ENCODE measurements at regions not wholly inside any gene's neighbourhood (a gene's known extent, or its start where the extent isn't known, plus 50 kb on each side); places are given as distances from the start of the nearest gene placed in this dataset.
"Not testable (repeated sequence)": the region's sequence is repeated elsewhere in the genome, so short reads cannot be mapped to it uniquely, and the experiment has no call there.

GRCh38 chr2:171266102-171266501 lies 105.4 kb upstream of the TLK1 start:
- no peak for DNase-seq

- DNase-seq: not testable (repeated sequence)
Measured at GRCh38 chr2:171261529-171261928, 100.8 kb upstream of the TLK1 start.

GRCh38 chr2:171260471-171261424 lies 100.1 kb upstream of the TLK1 start:
- no peak for DNase-seq

DNA sequence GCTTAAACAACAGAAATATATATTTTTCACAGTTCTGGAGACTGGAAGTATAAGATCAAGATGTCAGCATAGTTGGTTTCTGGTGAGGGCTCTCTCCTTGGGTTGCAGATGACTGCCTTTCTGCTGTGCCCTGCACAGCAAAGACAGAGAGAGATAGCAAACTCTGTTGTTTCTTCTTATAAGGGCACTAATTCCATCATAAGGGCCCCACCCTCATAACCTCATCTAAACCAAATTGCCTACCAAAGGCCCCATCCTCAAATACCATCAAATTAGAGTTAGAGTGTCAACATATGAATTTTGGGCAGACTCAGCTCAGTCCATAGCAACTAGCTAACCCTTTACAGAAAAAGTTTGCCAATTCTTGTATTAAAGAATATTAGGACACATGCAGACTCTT lies 94.0 kb upstream of the TLK1 start:
- no peak for DNase-seq

DNA sequence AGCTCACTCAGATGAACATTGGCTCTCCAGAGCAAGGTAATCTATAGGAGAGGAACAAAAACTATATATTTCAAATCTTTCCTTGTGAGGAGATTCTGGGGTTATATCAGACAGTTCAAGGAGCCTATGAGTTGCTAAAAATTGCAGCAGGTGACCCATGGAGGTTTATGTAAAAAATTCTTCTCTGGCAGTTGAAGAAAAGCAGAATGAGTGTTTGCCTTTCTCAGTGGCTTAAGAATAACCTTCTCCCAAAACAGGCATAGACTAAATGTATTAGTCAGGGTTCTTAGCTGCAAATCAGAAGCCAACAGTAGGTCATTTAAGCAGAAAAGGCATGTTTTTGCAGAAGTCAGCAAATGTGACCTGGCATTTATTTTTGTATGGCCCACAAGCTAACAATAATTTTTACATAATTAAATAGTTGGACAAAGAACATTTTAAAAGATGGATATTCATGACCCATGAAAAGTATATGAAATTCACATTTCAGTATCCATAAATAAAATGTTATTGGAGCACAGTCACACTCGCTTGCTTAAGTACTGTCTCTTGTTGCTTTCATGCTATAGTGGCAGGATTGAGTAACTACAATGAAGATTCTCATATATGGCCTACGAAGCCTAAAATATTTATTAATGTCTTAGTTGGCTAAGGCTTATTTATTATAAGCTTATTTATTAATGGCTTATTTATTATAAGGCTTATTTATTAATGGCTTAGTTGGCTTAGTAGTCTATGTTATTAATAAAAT lies 93.4 kb upstream of the TLK1 start:
- DNase-seq: no peak

DNA sequence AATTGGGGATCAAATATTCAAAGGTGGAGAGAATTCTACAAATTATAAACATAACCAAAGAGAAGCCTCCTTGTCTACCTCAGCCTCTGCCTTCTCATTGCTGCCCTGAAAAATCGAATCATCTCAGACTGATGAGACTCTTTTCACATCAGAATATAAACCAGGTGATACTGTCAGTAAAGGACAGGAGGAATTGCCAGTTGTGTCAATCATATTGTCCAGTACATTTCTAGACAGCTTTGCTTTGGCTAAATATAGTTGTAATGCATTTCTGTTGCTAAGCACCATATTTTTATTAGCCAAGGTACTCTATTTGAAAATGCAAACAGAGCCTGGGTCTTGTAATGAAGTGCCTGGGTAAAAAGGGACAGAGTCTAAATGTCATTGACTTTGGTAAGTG lies 92.6 kb upstream of the TLK1 start:
- no peak for DNase-seq

DNA sequence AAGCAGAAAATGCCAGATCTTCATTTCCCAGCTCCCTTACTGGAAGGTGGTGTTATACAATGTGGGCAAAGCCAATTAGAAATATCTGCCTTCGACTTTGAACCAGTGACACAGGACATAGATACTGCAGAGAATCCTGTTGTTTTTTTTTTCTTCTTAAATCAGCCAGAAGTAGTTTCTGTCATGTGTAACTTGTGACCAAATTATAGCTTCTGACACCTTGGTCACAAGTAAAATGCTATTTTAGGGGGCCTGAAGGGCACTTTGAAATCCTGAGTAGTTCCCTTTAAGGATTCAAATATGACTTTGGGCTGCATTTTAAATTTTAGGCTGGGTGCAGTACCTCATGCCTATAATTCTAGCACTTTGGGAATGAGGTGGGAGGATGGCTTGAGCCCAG lies 89.0 kb upstream of the TLK1 start:
- no peak for DNase-seq

- DNase-seq: peak; percentile 71
Measured at GRCh38 chr2:171247741-171248662, 87.3 kb upstream of the TLK1 start.

- no peak for DNase-seq
Measured at GRCh38 chr2:171244970-171245782, 84.5 kb upstream of the TLK1 start.

DNA sequence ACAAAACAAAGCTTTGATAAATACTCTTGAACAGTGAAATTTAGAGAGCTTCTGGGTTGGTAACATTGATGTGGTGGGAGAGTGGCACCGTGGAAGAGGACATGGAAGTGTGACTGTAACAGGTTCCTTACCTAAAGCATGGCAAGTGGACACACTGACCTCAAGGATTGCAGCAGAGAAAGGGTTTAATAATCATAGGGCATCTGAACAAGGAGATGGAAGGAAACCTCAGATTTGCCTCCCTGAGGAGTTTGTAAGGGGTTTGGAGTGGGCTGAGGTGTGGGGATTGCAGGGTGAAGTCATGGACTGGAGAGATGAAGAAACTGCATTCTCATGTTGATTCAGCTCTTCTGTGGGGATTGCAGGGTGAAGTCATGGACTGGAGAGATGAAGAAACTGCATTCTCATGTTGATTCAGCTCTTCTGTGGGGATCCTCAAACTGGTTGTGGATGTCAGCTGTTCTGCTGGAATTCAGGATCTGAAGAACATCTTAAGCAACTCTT lies 83.8 kb upstream of the TLK1 start:
- no peak for DNase-seq

GRCh38 chr2:171241771-171242170 lies 81.1 kb upstream of the TLK1 start:
- no peak for DNase-seq

GRCh38 chr2:171238946-171239345 lies 78.3 kb upstream of the TLK1 start:
- no peak for DNase-seq

- DNase-seq: no peak
Measured at GRCh38 chr2:171237751-171238505, 77.2 kb upstream of the TLK1 start.

DNA sequence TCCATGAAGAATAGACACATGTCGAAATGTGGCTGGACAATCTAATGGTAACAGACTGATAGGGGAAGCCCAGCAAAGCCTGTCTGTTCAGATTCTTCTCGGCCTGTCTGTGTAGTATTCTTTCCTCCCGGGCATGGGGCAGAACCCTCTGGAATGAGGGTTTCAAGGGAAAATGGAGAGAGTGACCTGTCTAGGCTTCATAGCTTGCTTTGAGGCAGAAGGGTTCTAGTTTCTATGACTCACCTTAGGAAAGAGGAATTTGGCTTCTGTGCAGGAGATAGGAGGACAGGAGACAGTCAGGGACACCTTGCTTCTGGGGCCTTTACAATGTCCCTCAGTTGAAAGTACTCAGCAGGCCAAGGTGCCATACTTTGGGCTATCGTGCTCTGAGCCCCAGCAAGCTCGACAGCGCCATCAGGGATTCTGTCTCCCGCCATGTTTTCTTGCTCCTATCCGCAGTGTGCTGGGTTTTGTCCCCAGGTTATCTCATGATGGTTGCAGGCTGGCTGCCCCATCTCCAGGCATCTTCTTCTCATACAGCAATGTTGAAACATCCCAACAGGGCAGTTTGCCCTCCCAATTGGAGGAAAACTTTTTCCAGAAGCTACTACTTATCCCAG lies 74.7 kb upstream of the TLK1 start:
- DNase-seq: no peak

DNA sequence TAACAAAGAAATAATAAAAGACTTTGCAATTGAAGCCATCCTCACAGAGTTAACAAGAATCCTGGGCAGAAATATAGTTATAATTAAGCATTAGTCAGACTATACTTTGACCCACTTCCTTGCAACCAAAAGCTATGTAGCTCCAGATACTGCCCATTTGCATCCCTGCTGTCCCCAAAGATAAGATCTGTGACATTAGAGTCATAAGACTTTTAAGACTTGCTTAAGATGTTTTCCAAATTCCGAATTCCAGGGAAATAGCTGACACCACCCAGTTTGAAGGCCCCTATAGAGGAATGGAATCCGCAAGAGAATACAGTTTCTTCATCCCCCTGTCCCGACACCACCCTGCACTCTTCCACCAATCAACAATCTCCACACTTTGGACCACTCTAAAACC lies 69.5 kb upstream of the TLK1 start:
- no peak for DNase-seq

DNA sequence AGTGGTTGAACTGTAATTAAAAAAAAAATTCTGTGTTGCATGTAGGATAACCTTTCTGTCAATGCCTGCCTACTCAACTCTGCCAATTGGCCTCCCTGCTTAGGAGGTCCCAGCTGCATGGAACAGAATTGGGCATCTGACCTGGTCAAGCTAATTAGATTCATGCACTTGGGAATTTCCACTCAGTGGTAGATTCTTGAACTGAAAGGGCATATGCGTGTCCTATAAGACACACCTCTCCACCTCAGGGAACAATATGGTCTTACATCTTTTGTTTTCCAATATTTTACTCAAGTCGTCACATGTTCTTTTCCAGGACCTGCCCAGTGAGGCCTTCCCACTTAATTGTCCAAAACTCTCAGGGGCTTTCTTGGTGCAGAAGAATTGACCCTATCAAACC lies 68.1 kb upstream of the TLK1 start:
- no peak for DNase-seq

GRCh38 chr2:171227066-171227782 lies 66.5 kb upstream of the TLK1 start:
- no peak for DNase-seq

DNA sequence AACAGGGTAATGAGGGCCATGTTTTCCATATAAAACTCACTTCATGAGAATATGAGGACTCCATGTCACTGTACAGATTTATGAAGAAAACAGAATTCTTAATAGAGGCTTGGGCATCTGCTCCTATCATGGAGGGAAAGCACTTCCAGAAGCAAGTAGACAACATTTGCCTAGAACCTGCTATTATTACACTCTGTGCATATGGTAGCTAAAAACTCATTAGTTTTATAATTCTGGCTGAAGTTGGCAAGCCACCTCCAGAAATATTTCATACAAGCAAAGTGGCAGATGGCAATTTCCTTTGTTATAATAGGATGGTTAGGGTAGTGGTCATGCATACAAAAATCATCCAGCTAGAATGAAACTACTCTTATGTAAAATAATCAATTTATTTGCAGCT lies 65.8 kb upstream of the TLK1 start:
- DNase-seq: no peak

DNA sequence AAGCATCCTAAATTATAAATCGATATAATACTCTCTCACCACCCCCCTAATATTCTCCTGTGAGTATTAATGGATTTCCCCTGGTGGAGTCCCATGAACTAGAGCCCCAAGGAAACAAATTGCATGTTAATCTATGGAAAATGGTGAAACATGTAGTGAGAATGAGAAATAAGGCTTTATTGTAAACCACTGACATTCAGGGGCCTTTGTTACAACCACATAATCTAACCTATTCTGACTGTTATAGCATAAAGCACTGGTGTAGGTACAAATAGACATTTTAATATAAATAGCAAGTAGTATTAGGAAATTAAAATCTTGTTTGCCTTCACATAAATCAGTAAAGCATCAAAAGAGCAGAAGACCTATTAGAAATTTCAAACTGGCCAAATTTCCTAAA lies 65.3 kb upstream of the TLK1 start:
- DNase-seq: no peak
